ENCODE measurements at regions not wholly inside any gene's neighbourhood (a gene's known extent, or its start where the extent isn't known, plus 50 kb on each side); places are given as distances from the start of the nearest gene placed in this dataset.

- H3K4me1 ChIP-seq (ENCODE audit: control insufficient read depth in 1 of 2, insufficient read depth in 2 of 2, low read length in 2 of 2), result no peaks in the 10 kb centered on the region
- CTCF ChIA-PET, result no interaction called here
These were observed 57.4 kb upstream of the CTNNBL1 start for GRCh38 chr20:37636212-37636975.

More at GRCh38 chr20:37636212-37636975, 57.4 kb upstream of the CTNNBL1 start:
- no peak overlapping the region for H3K4me2 ChIP-seq (ENCODE audit: low read length)
- H4K20me1 ChIP-seq (ENCODE audit: insufficient read depth), result no peaks in the 10 kb centered on the region
- intact Hi-C loops (cut with micrococcal nuclease), result no loop called here
- ATAC-seq, result no peak
- POLR2A ChIA-PET, result no interaction called here
- no peak overlapping the region for H2AFZ ChIP-seq (ENCODE audit: low read depth, low read length, poor library complexity, severe bottlenecking)
- BruUV-seq (replicated peaks), result no TSS peak
- no peak overlapping the region for H3K4me3 ChIP-seq (replicated peaks in 1 of 2; ENCODE audit: low read depth in 1 of 2, low read length in 2 of 2)
- no peaks in the 10 kb centered on the region for H3K36me3 ChIP-seq (ENCODE audit: control insufficient read depth in 1 of 2, insufficient read depth in 2 of 2, low read length in 2 of 2)
- no peak overlapping the region for H3K9ac ChIP-seq (ENCODE audit: low read length)
- RAD21 ChIA-PET (ENCODE audit: low non-redundant PET in 1 of 2, low total read pairs in 2 of 2, uncharacterized antibody in 2 of 2, unreplicated experiment in 2 of 2), result no interaction called here
- DNase-seq (ENCODE audit: low read depth, low spot score), result no peak
- H3K9me2 ChIP-seq (ENCODE audit: insufficient read depth), result no peaks in the 10 kb centered on the region
- peaks cover 41% of the 10 kb centered on the region for H3K27me3 ChIP-seq (ENCODE audit: insufficient read depth, low read length)
- TF ChIP-seq RAD21 (IDR thresholded peaks at IDR 0.05; ENCODE audit: low read depth) (no peak), CTCF (IDR thresholded peaks at IDR 0.05 in 2 of 3, conservative IDR thresholded peaks at IDR 0.05 in 1 of 3; ENCODE audit: borderline replicate concordance in 1 of 3, insufficient read depth in 1 of 3, low read depth in 2 of 3, low read length in 2 of 3) (no peak), REST (IDR thresholded peaks at IDR 0.05; ENCODE audit: low read depth) (no peak), ZBTB33 (IDR thresholded peaks at IDR 0.05; ENCODE audit: extremely low read depth, insufficient replicate concordance, low read length) (no peak), EZH2phosphoT487 (IDR thresholded peaks at IDR 0.05; ENCODE audit: borderline replicate concordance) (no peak), POLR2AphosphoS5 (IDR thresholded peaks at IDR 0.05; ENCODE audit: low read depth, low read length) (no peak), CBX3 (IDR thresholded peaks at IDR 0.05; ENCODE audit: low read depth) (no peak), CEBPB (IDR thresholded peaks at IDR 0.05; ENCODE audit: low read depth) (no peak), ATF3 (IDR thresholded peaks at IDR 0.05) (no peak), MAX (IDR thresholded peaks at IDR 0.05) (no peak)
- H3K27ac ChIP-seq (ENCODE audit: low read depth, low read length), result no peak overlapping the region
- peaks cover 9 to 14% of the 10 kb centered on the region in 2 experiments; a peak in 2 of 4 replicates for H3K9me3 ChIP-seq (ENCODE audit: control insufficient read depth in 1 of 2, insufficient read depth in 1 of 2, low read depth in 1 of 2, low read length in 2 of 2)
- no peaks in the 10 kb centered on the region for H3K79me2 ChIP-seq (ENCODE audit: insufficient read depth, low read length)

Measured in HCT116 (cell line).